ENCODE measurements at regions not wholly inside any gene's neighbourhood (a gene's known extent, or its start where the extent isn't known, plus 50 kb on each side); places are given as distances from the start of the nearest gene placed in this dataset.
"Not testable (repeated sequence)": the region's sequence is repeated elsewhere in the genome, so short reads cannot be mapped to it uniquely, and the experiment has no call there.

- not testable (repeated sequence) for DNase-seq (ENCODE audit: low spot score)
Measured at GRCh38 chr21:13303763-13304162, 305.8 kb upstream of the POTED start.

GRCh38 chr21:13304901-13305300, 304.7 kb upstream of the POTED start:
- not testable (repeated sequence) for DNase-seq (ENCODE audit: low spot score)

- not testable (repeated sequence) for DNase-seq (ENCODE audit: low spot score)
Measured at GRCh38 chr21:13310120-13310519, 299.5 kb upstream of the POTED start.

GRCh38 chr21:13310570-13311524, 298.7 kb upstream of the POTED start:
- not testable (repeated sequence) for DNase-seq (ENCODE audit: low spot score)

GRCh38 chr21:13318718-13319117, 290.9 kb upstream of the POTED start:
- DNase-seq (ENCODE audit: low spot score), result not testable (repeated sequence)

GRCh38 chr21:13321919-13322318, 287.7 kb upstream of the POTED start:
- not testable (repeated sequence) for DNase-seq (ENCODE audit: low spot score)

- DNase-seq (ENCODE audit: low spot score), result not testable (repeated sequence)
Measured at GRCh38 chr21:13340670-13341234, 268.8 kb upstream of the POTED start.

- DNase-seq (ENCODE audit: low spot score), result not testable (repeated sequence)
Measured at GRCh38 chr21:13351521-13351920, 258.1 kb upstream of the POTED start.

- DNase-seq (ENCODE audit: low spot score), result not testable (repeated sequence)
Measured at GRCh38 chr21:13360175-13360574, 249.4 kb upstream of the POTED start.

- DNase-seq (ENCODE audit: low spot score), result no peak
Measured at GRCh38 chr21:13368200-13368599, 241.4 kb upstream of the POTED start.

- not testable (repeated sequence) for DNase-seq (ENCODE audit: low spot score)
Measured at GRCh38 chr21:13372721-13373120, 236.9 kb upstream of the POTED start.

GRCh38 chr21:13378943-13379342, 230.6 kb upstream of the POTED start:
- not testable (repeated sequence) for DNase-seq (ENCODE audit: low spot score)

- not testable (repeated sequence) for DNase-seq (ENCODE audit: low spot score)
Measured at GRCh38 chr21:13379566-13379965, 230.0 kb upstream of the POTED start.

- not testable (repeated sequence) for DNase-seq (ENCODE audit: low spot score)
Measured at GRCh38 chr21:13380561-13380960, 229.0 kb upstream of the POTED start.

- DNase-seq (ENCODE audit: low spot score), result not testable (repeated sequence)
Measured at GRCh38 chr21:13384143-13384542, 225.4 kb upstream of the POTED start.

GRCh38 chr21:13409184-13409583, 200.4 kb upstream of the POTED start:
- DNase-seq (ENCODE audit: low spot score), result peak; percentile 15

GRCh38 chr21:13435863-13436262, 173.7 kb upstream of the POTED start:
- not testable (repeated sequence) for DNase-seq (ENCODE audit: low spot score)

GRCh38 chr21:13447767-13448166, 161.8 kb upstream of the POTED start:
- DNase-seq (ENCODE audit: low spot score), result peak; percentile 0

GRCh38 chr21:13463562-13463961, 146.0 kb upstream of the POTED start:
- DNase-seq (ENCODE audit: low spot score), result not testable (repeated sequence)

Data from COLO829 (cell line).